ENCODE measurements at regions not wholly inside any gene's neighbourhood (a gene's known extent, or its start where the extent isn't known, plus 50 kb on each side); places are given as distances from the start of the nearest gene placed in this dataset.
"Not testable (repeated sequence)": the region's sequence is repeated elsewhere in the genome, so short reads cannot be mapped to it uniquely, and the experiment has no call there.

GRCh38 chr22:12402531-12402930 is 3125.5 kb upstream of the OR11H1 start:
- TF ChIP-seq CTCF, POLR2A (IDR thresholded peaks at IDR 0.05): not testable (repeated sequence)

Measured in uterus (tissue), 2 donors.